OCI-LY7 (cell line): ENCODE measurements at regions not wholly inside any gene's neighbourhood (a gene's known extent, or its start where the extent isn't known, plus 50 kb on each side); places are given as distances from the start of the nearest gene placed in this dataset.

ENCODE experiments used
- BruUV-seq: library from RNA; stranded (reverse); fragments of 400-500 nt; replicated peaks from 2 replicates; lab custom pipeline; 2021; lab: Mats Ljungman, UMichigan
- CTCF ChIA-PET: fragments of 300-600 bp; sonication (Branson Sonifier 250); formaldehyde crosslinking; loops from one replicate; lab custom pipeline; 2022; ENCODE audit warnings: antibody characterized with exemption; ENCODE audit not compliant: unreplicated experiment; lab: Charles Lee
- POLR2A ChIA-PET: fragments of 300-600 bp; sonication (Branson Sonifier 250); formaldehyde crosslinking; loops from one replicate; lab custom pipeline; 2022; ENCODE audit warnings: antibody characterized with exemption; lab: Charles Lee
- DNase-seq: peaks from one replicate; pipeline ENCODE4 v3.0.0-alpha.2; 2015; ENCODE audit warnings: low spot score
- H2AFZ ChIP-seq: fragments of 200-600 bp; sonication (generic), shearing (Covaris generic); 2 replicates; pipeline ENCODE4 v1.6.1; 2014; ENCODE audit warnings: mild to moderate bottlenecking, antibody characterized with exemption, low read length, moderate library complexity
- H3K27ac ChIP-seq: fragments of 200-600 bp; sonication (generic); 2 replicates; pipeline ENCODE4 v1.5.1; 2014; ENCODE audit warnings: mixed run types, low read depth, mild to moderate bottlenecking, moderate library complexity, low read length, inconsistent platforms; ENCODE audit not compliant: poor library complexity, severe bottlenecking
- H3K36me3 ChIP-seq: fragments of 200-600 bp; sonication (generic); 2 replicates; pipeline ENCODE4 v1.6.1; 2014; ENCODE audit warnings: mild to moderate bottlenecking, antibody characterized with exemption, low read length, moderate library complexity, mixed read lengths; ENCODE audit not compliant: insufficient read depth
- H3K4me1 ChIP-seq: fragments of 200-600 bp; sonication (generic); 2 replicates; pipeline ENCODE4 v1.5.1; 2014; ENCODE audit warnings: mild to moderate bottlenecking, low read length; ENCODE audit not compliant: insufficient read depth, poor library complexity, severe bottlenecking
- H3K4me2 ChIP-seq: fragments of 200-600 bp; sonication (generic); 2 replicates; pipeline ENCODE4 v1.6.1; 2014; ENCODE audit warnings: mild to moderate bottlenecking, low read length
- H3K4me3 ChIP-seq: fragments of 200-600 bp; sonication (generic); 2 replicates; pipeline ENCODE4 v1.5.1; 2014; ENCODE audit warnings: mild to moderate bottlenecking, low read depth, low read length; ENCODE audit not compliant: poor library complexity, severe bottlenecking
- H3K79me2 ChIP-seq: fragments of 200-600 bp; sonication (generic); 2 replicates; pipeline ENCODE4 v1.6.1; 2016; ENCODE audit warnings: low read depth, mild to moderate bottlenecking, low read length, moderate library complexity, mixed read lengths; ENCODE audit not compliant: insufficient read depth
- H3K9me2 ChIP-seq: fragments of 200-600 bp; sonication (generic); 2 replicates; pipeline ENCODE4 v1.6.1; 2016; ENCODE audit warnings: mild to moderate bottlenecking, low read length, mixed read lengths; ENCODE audit not compliant: insufficient read depth
- H3K9me3 ChIP-seq: fragments of 200-600 bp; sonication (generic); 2 replicates; pipeline ENCODE4 v1.6.1; 2014; ENCODE audit warnings: mild to moderate bottlenecking, mixed run types, low read length, mixed read lengths
- H4K20me1 ChIP-seq: fragments of 200-600 bp; sonication (generic); 2 replicates; pipeline ENCODE4 v1.6.1; 2014; ENCODE audit warnings: mild to moderate bottlenecking, antibody characterized with exemption, low read length, moderate library complexity, mixed read lengths; ENCODE audit not compliant: insufficient read depth
- CTCF ChIP-seq: fragments of 200-600 bp; sonication (generic); conservative IDR thresholded peaks from 2 replicates; pipeline ENCODE4 v1.5.1; 2014; ENCODE audit warnings: mild to moderate bottlenecking, antibody characterized with exemption, low read length, moderate library complexity, mixed read lengths
- EZH2phosphoT487 ChIP-seq: fragments of 200-600 bp; sonication (generic); IDR thresholded peaks from 2 replicates; pipeline ENCODE4 v1.6.1; 2018; ENCODE audit warnings: low read depth, borderline replicate concordance, mild to moderate bottlenecking, mixed run types, antibody characterized with exemption, low read length, moderate library complexity, mixed read lengths
- intact Hi-C: fragments of 100-400 bp; cut with micrococcal nuclease; formaldehyde crosslinking; loops from one replicate; pipeline ENCODE4 v1.10.0; 2022; ENCODE audit not compliant: unreplicated experiment

- Histone ChIP-seq H4K20me1 (no peaks in the 10 kb centered on the region), H3K79me2 (no peaks in the 10 kb centered on the region), H3K4me3 (no peak overlapping the region), H3K4me1 (peaks cover 25% of the 10 kb centered on the region), H3K27ac (no peak overlapping the region), H3K9me3 (no peaks in the 10 kb centered on the region), H2AFZ (no peak overlapping the region), H3K36me3 (no peaks in the 10 kb centered on the region), H3K4me2 (no peak overlapping the region), H3K9me2 (no peaks in the 10 kb centered on the region)
- ChIA-PET POLR2A (interaction anchor here (0.6 to 1.4 kb wide), 4 partner anchors 9 to 711 kb away, joined by 3 to 4 read pairs (median 3); no protein-coding TSS in a partner anchor), CTCF (no interaction called here)
- TF ChIP-seq EZH2phosphoT487 (no peak), CTCF (no peak)
- no TSS peak for BruUV-seq
- no peak for DNase-seq
- intact Hi-C loops: no loop called here
Observed at GRCh38 chr3:23075496-23075895, 127.6 kb upstream of the UBE2E2 start.

GRCh38 chr3:23076437-23076836 is 126.7 kb upstream of the UBE2E2 start:
- no peak overlapping the region for H3K4me2 ChIP-seq
- BruUV-seq: no TSS peak
- intact Hi-C loops: no loop called here
- H3K9me3 ChIP-seq: no peaks in the 10 kb centered on the region
- H4K20me1 ChIP-seq: no peaks in the 10 kb centered on the region
- H3K79me2 ChIP-seq: no peaks in the 10 kb centered on the region
- peaks cover 16% of the 10 kb centered on the region for H3K4me1 ChIP-seq
- DNase-seq: no peak
- no peaks in the 10 kb centered on the region for H3K36me3 ChIP-seq
- ChIA-PET POLR2A (no interaction called here), CTCF (no interaction called here)
- no peak overlapping the region for H3K27ac ChIP-seq
- H3K4me3 ChIP-seq: no peak overlapping the region
- H2AFZ ChIP-seq: no peak overlapping the region
- no peak for TF ChIP-seq EZH2phosphoT487
- no peak for TF ChIP-seq CTCF
- H3K9me2 ChIP-seq: no peaks in the 10 kb centered on the region

- POLR2A ChIA-PET: no interaction called here
- CTCF ChIA-PET: no interaction called here
Observed at GRCh38 chr3:23077126-23077525, 126.0 kb upstream of the UBE2E2 start.

More at GRCh38 chr3:23077126-23077525, 126.0 kb upstream of the UBE2E2 start:
- H3K4me1 ChIP-seq: peaks cover 9% of the 10 kb centered on the region
- H3K9me2 ChIP-seq: no peaks in the 10 kb centered on the region
- H3K4me3 ChIP-seq: no peak overlapping the region
- no TSS peak for BruUV-seq
- no peaks in the 10 kb centered on the region for H3K9me3 ChIP-seq
- no peak overlapping the region for H3K4me2 ChIP-seq
- no peak for DNase-seq
- H4K20me1 ChIP-seq: no peaks in the 10 kb centered on the region
- no peaks in the 10 kb centered on the region for H3K79me2 ChIP-seq
- no peak overlapping the region for H3K27ac ChIP-seq
- H3K36me3 ChIP-seq: no peaks in the 10 kb centered on the region
- H2AFZ ChIP-seq: no peak overlapping the region
- TF ChIP-seq CTCF (no peak), EZH2phosphoT487 (no peak)
- intact Hi-C loops: no loop called here
